ENCODE measurements at regions not wholly inside any gene's neighbourhood (a gene's known extent, or its start where the extent isn't known, plus 50 kb on each side); places are given as distances from the start of the nearest gene placed in this dataset.

- H3K27ac Mint-ChIP-seq = no peak overlapping the region
- H3K9me3 Mint-ChIP-seq = no peaks in the 10 kb centered on the region
- no peaks in the 10 kb centered on the region for H3K4me1 Mint-ChIP-seq (ENCODE audit: low read depth)
- H3K27me3 Mint-ChIP-seq (ENCODE audit: low read depth) = no peaks in the 10 kb centered on the region
- no peaks in the 10 kb centered on the region for H3K36me3 Mint-ChIP-seq (ENCODE audit: low read depth)
- H3K4me3 Mint-ChIP-seq (ENCODE audit: low read depth) = no peak overlapping the region
- intact Hi-C loops (cut with micrococcal nuclease) = no loop called here
- no peak for DNase-seq (ENCODE audit: low spot score)
Observed at GRCh38 chr11:92550871-92551270, 326.3 kb downstream of the FAT3 start.

- intact Hi-C loops (cut with micrococcal nuclease) = no loop called here
Observed at GRCh38 chr11:92552942-92553341, 328.3 kb downstream of the FAT3 start.

GRCh38 chr11:92554688-92555087 is 330.1 kb downstream of the FAT3 start:
- no peaks in the 10 kb centered on the region for H3K9me3 Mint-ChIP-seq
- H3K27ac Mint-ChIP-seq = no peak overlapping the region
- no peaks in the 10 kb centered on the region for H3K4me1 Mint-ChIP-seq (ENCODE audit: low read depth)
- H3K27me3 Mint-ChIP-seq (ENCODE audit: low read depth) = no peaks in the 10 kb centered on the region
- intact Hi-C loops (cut with micrococcal nuclease) = no loop called here
- no peak overlapping the region for H3K4me3 Mint-ChIP-seq (ENCODE audit: low read depth)
- H3K36me3 Mint-ChIP-seq (ENCODE audit: low read depth) = no peaks in the 10 kb centered on the region
- DNase-seq (ENCODE audit: low spot score) = no peak

More at GRCh38 chr11:92552942-92553341, 328.3 kb downstream of the FAT3 start:
- Mint-ChIP-seq H3K27me3 (ENCODE audit: low read depth) (no peaks in the 10 kb centered on the region), H3K36me3 (ENCODE audit: low read depth) (no peaks in the 10 kb centered on the region), H3K27ac (no peak overlapping the region), H3K4me1 (ENCODE audit: low read depth) (no peaks in the 10 kb centered on the region), H3K4me3 (ENCODE audit: low read depth) (no peak overlapping the region), H3K9me3 (no peaks in the 10 kb centered on the region)
- no peak for DNase-seq (ENCODE audit: low spot score)

GRCh38 chr11:92556431-92556830 is 331.8 kb downstream of the FAT3 start:
- Mint-ChIP-seq H3K4me1 (ENCODE audit: low read depth) (no peaks in the 10 kb centered on the region), H3K36me3 (ENCODE audit: low read depth) (no peaks in the 10 kb centered on the region)

GRCh38 chr11:92557879-92558278 is 333.3 kb downstream of the FAT3 start:
- no peak for DNase-seq (ENCODE audit: low spot score)
- H3K36me3 Mint-ChIP-seq (ENCODE audit: low read depth) = no peaks in the 10 kb centered on the region
- no peaks in the 10 kb centered on the region for H3K4me1 Mint-ChIP-seq (ENCODE audit: low read depth)
- H3K9me3 Mint-ChIP-seq = no peaks in the 10 kb centered on the region
- intact Hi-C loops (cut with micrococcal nuclease) = no loop called here
- H3K27me3 Mint-ChIP-seq (ENCODE audit: low read depth) = no peaks in the 10 kb centered on the region
- no peak overlapping the region for H3K27ac Mint-ChIP-seq
- no peak overlapping the region for H3K4me3 Mint-ChIP-seq (ENCODE audit: low read depth)

More at GRCh38 chr11:92556431-92556830, 331.8 kb downstream of the FAT3 start:
- intact Hi-C loops (cut with micrococcal nuclease) = no loop called here
- no peaks in the 10 kb centered on the region for H3K9me3 Mint-ChIP-seq
- no peak overlapping the region for H3K27ac Mint-ChIP-seq
- DNase-seq (ENCODE audit: low spot score) = no peak
- H3K4me3 Mint-ChIP-seq (ENCODE audit: low read depth) = no peak overlapping the region
- no peaks in the 10 kb centered on the region for H3K27me3 Mint-ChIP-seq (ENCODE audit: low read depth)

GRCh38 chr11:92558323-92558722 is 333.7 kb downstream of the FAT3 start:
- Mint-ChIP-seq H3K27ac (no peak overlapping the region), H3K4me1 (ENCODE audit: low read depth) (no peaks in the 10 kb centered on the region), H3K9me3 (no peaks in the 10 kb centered on the region), H3K27me3 (ENCODE audit: low read depth) (no peaks in the 10 kb centered on the region), H3K36me3 (ENCODE audit: low read depth) (no peaks in the 10 kb centered on the region), H3K4me3 (ENCODE audit: low read depth) (no peak overlapping the region)
- intact Hi-C loops (cut with micrococcal nuclease) = no loop called here
- DNase-seq (ENCODE audit: low spot score) = no peak

- no peak for DNase-seq (ENCODE audit: low spot score)
- Mint-ChIP-seq H3K9me3 (no peaks in the 10 kb centered on the region), H3K36me3 (ENCODE audit: low read depth) (no peaks in the 10 kb centered on the region), H3K4me3 (ENCODE audit: low read depth) (no peak overlapping the region), H3K27ac (no peak overlapping the region), H3K27me3 (ENCODE audit: low read depth) (no peaks in the 10 kb centered on the region), H3K4me1 (ENCODE audit: low read depth) (no peaks in the 10 kb centered on the region)
- intact Hi-C loops (cut with micrococcal nuclease) = no loop called here
Observed at GRCh38 chr11:92569726-92570125, 345.1 kb downstream of the FAT3 start.

GRCh38 chr11:92572559-92572958 is 347.9 kb downstream of the FAT3 start:
- no peak overlapping the region for H3K27ac Mint-ChIP-seq
- intact Hi-C loops (cut with micrococcal nuclease) = no loop called here
- H3K4me3 Mint-ChIP-seq (ENCODE audit: low read depth) = no peak overlapping the region
- H3K36me3 Mint-ChIP-seq (ENCODE audit: low read depth) = no peaks in the 10 kb centered on the region
- DNase-seq (ENCODE audit: low spot score) = no peak
- H3K9me3 Mint-ChIP-seq = no peaks in the 10 kb centered on the region
- H3K27me3 Mint-ChIP-seq (ENCODE audit: low read depth) = no peaks in the 10 kb centered on the region
- H3K4me1 Mint-ChIP-seq (ENCODE audit: low read depth) = no peaks in the 10 kb centered on the region

GRCh38 chr11:92576315-92576714 is 351.7 kb downstream of the FAT3 start:
- H3K27ac Mint-ChIP-seq = no peak overlapping the region
- intact Hi-C loops (cut with micrococcal nuclease) = no loop called here
- H3K27me3 Mint-ChIP-seq (ENCODE audit: low read depth) = no peaks in the 10 kb centered on the region
- no peak for DNase-seq (ENCODE audit: low spot score)
- H3K4me3 Mint-ChIP-seq (ENCODE audit: low read depth) = no peak overlapping the region
- no peaks in the 10 kb centered on the region for H3K9me3 Mint-ChIP-seq
- no peaks in the 10 kb centered on the region for H3K36me3 Mint-ChIP-seq (ENCODE audit: low read depth)
- no peaks in the 10 kb centered on the region for H3K4me1 Mint-ChIP-seq (ENCODE audit: low read depth)

GRCh38 chr11:92580908-92581307 is 356.3 kb downstream of the FAT3 start:
- Mint-ChIP-seq H3K27me3 (ENCODE audit: low read depth) (no peaks in the 10 kb centered on the region), H3K9me3 (no peaks in the 10 kb centered on the region), H3K27ac (no peak overlapping the region), H3K36me3 (ENCODE audit: low read depth) (no peaks in the 10 kb centered on the region), H3K4me1 (ENCODE audit: low read depth) (no peaks in the 10 kb centered on the region), H3K4me3 (ENCODE audit: low read depth) (no peak overlapping the region)
- DNase-seq (ENCODE audit: low spot score) = no peak
- intact Hi-C loops (cut with micrococcal nuclease) = no loop called here

- no peaks in the 10 kb centered on the region for H3K4me1 Mint-ChIP-seq (ENCODE audit: low read depth)
- H3K27me3 Mint-ChIP-seq (ENCODE audit: low read depth) = no peaks in the 10 kb centered on the region
- H3K4me3 Mint-ChIP-seq (ENCODE audit: low read depth) = no peak overlapping the region
- intact Hi-C loops (cut with micrococcal nuclease) = no loop called here
- no peak overlapping the region for H3K27ac Mint-ChIP-seq
- no peaks in the 10 kb centered on the region for H3K9me3 Mint-ChIP-seq
- H3K36me3 Mint-ChIP-seq (ENCODE audit: low read depth) = no peaks in the 10 kb centered on the region
- DNase-seq (ENCODE audit: low spot score) = no peak
Observed at GRCh38 chr11:92588393-92588792, 363.8 kb downstream of the FAT3 start.

GRCh38 chr11:92589512-92589911 is 364.9 kb downstream of the FAT3 start:
- H3K9me3 Mint-ChIP-seq = no peaks in the 10 kb centered on the region
- no peak overlapping the region for H3K27ac Mint-ChIP-seq
- no peak for DNase-seq (ENCODE audit: low spot score)
- H3K27me3 Mint-ChIP-seq (ENCODE audit: low read depth) = no peaks in the 10 kb centered on the region
- no peaks in the 10 kb centered on the region for H3K36me3 Mint-ChIP-seq (ENCODE audit: low read depth)
- no peaks in the 10 kb centered on the region for H3K4me1 Mint-ChIP-seq (ENCODE audit: low read depth)
- no peak overlapping the region for H3K4me3 Mint-ChIP-seq (ENCODE audit: low read depth)
- intact Hi-C loops (cut with micrococcal nuclease) = no loop called here

GRCh38 chr11:92591521-92591920 is 366.9 kb downstream of the FAT3 start:
- no peak overlapping the region for H3K27ac Mint-ChIP-seq
- intact Hi-C loops (cut with micrococcal nuclease) = no loop called here
- no peaks in the 10 kb centered on the region for H3K36me3 Mint-ChIP-seq (ENCODE audit: low read depth)
- H3K4me3 Mint-ChIP-seq (ENCODE audit: low read depth) = no peak overlapping the region
- DNase-seq (ENCODE audit: low spot score) = no peak
- H3K4me1 Mint-ChIP-seq (ENCODE audit: low read depth) = no peaks in the 10 kb centered on the region
- no peaks in the 10 kb centered on the region for H3K27me3 Mint-ChIP-seq (ENCODE audit: low read depth)
- H3K9me3 Mint-ChIP-seq = no peaks in the 10 kb centered on the region

- H3K9me3 Mint-ChIP-seq = no peaks in the 10 kb centered on the region
- no peaks in the 10 kb centered on the region for H3K27me3 Mint-ChIP-seq (ENCODE audit: low read depth)
- no peak overlapping the region for H3K4me3 Mint-ChIP-seq (ENCODE audit: low read depth)
- no peaks in the 10 kb centered on the region for H3K36me3 Mint-ChIP-seq (ENCODE audit: low read depth)
- no peak for DNase-seq (ENCODE audit: low spot score)
- no peaks in the 10 kb centered on the region for H3K4me1 Mint-ChIP-seq (ENCODE audit: low read depth)
- no peak overlapping the region for H3K27ac Mint-ChIP-seq
- intact Hi-C loops (cut with micrococcal nuclease) = no loop called here
Observed at GRCh38 chr11:92594251-92594650, 369.6 kb downstream of the FAT3 start.

Data from activated T-helper 2 cell treated with anti-CD3 and anti-CD28 coated beads, Interferon-gamma antibody, Interleukin-2, Interleukin-4, amounts not matched to agents 10 μg/mL and 5 μg/mL and 100 μg/mL, durations not matched to agents 14 hours and 24 hours and 36 hours (primary cell).